Panc1 (cell line): ENCODE measurements at regions not wholly inside any gene's neighbourhood (a gene's known extent, or its start where the extent isn't known, plus 50 kb on each side); places are given as distances from the start of the nearest gene placed in this dataset.

Experiments used
- POLR2AphosphoS5 ChIP-seq: IDR thresholded peaks from 2 replicates; pipeline ENCODE4 v1.6.1; 2012; ENCODE audit warnings: mild to moderate bottlenecking, low read depth, low read length, moderate library complexity
- SIN3A ChIP-seq: IDR thresholded peaks from 2 replicates; pipeline ENCODE4 v1.6.1; 2012; ENCODE audit warnings: low read depth, mild to moderate bottlenecking, low read length, moderate library complexity, borderline replicate concordance; ENCODE audit not compliant: insufficient read depth
- TF ChIP-seq, protein P1 (sequence below): fragments of 450-650 bp; IDR thresholded peaks from 2 replicates; pipeline ENCODE4 v1.5.1; 2017; ENCODE audit warnings: mild to moderate bottlenecking
- TF ChIP-seq, protein P2 (sequence below), 2 experiments: IDR thresholded peaks; 2 replicates each; pipeline ENCODE4 v1.6.1; 2011 to 2012; ENCODE audit warnings: low read depth in 2 of 2, control low read depth in 1 of 2, low read length in 1 of 2, mild to moderate bottlenecking in 1 of 2, moderate library complexity in 1 of 2; ENCODE audit not compliant: insufficient read depth in 1 of 2

DNA sequence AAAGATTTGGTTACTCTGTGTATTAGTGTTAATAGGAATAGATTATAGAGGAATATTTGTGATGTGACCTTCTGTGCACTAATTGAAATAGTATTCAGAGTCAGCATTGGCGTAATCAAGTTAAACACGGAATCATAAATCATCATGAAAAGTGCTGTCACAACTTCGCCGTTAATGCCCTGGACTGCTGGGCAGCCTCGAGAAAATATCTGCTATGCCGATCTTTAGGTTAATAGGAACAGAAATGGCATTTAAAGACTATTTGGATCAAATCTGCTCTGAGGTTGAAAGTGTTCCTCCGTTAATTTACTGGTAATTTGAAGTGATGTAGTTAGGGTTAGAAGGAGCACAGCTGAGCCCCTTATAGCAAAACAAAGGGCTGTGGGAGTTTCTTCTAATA is 219.0 kb downstream of the MZT1 start:
- TF ChIP-seq SIN3A (no peak), POLR2AphosphoS5 (no peak)
- TF ChIP-seq, protein P1, sequence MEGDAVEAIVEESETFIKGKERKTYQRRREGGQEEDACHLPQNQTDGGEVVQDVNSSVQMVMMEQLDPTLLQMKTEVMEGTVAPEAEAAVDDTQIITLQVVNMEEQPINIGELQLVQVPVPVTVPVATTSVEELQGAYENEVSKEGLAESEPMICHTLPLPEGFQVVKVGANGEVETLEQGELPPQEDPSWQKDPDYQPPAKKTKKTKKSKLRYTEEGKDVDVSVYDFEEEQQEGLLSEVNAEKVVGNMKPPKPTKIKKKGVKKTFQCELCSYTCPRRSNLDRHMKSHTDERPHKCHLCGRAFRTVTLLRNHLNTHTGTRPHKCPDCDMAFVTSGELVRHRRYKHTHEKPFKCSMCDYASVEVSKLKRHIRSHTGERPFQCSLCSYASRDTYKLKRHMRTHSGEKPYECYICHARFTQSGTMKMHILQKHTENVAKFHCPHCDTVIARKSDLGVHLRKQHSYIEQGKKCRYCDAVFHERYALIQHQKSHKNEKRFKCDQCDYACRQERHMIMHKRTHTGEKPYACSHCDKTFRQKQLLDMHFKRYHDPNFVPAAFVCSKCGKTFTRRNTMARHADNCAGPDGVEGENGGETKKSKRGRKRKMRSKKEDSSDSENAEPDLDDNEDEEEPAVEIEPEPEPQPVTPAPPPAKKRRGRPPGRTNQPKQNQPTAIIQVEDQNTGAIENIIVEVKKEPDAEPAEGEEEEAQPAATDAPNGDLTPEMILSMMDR, result no peak
- TF ChIP-seq, protein P2, sequence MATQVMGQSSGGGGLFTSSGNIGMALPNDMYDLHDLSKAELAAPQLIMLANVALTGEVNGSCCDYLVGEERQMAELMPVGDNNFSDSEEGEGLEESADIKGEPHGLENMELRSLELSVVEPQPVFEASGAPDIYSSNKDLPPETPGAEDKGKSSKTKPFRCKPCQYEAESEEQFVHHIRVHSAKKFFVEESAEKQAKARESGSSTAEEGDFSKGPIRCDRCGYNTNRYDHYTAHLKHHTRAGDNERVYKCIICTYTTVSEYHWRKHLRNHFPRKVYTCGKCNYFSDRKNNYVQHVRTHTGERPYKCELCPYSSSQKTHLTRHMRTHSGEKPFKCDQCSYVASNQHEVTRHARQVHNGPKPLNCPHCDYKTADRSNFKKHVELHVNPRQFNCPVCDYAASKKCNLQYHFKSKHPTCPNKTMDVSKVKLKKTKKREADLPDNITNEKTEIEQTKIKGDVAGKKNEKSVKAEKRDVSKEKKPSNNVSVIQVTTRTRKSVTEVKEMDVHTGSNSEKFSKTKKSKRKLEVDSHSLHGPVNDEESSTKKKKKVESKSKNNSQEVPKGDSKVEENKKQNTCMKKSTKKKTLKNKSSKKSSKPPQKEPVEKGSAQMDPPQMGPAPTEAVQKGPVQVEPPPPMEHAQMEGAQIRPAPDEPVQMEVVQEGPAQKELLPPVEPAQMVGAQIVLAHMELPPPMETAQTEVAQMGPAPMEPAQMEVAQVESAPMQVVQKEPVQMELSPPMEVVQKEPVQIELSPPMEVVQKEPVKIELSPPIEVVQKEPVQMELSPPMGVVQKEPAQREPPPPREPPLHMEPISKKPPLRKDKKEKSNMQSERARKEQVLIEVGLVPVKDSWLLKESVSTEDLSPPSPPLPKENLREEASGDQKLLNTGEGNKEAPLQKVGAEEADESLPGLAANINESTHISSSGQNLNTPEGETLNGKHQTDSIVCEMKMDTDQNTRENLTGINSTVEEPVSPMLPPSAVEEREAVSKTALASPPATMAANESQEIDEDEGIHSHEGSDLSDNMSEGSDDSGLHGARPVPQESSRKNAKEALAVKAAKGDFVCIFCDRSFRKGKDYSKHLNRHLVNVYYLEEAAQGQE (IDR thresholded peaks at IDR 0.05; ENCODE audit: insufficient read depth in 1 of 2, low read depth in 2 of 2, low read length in 1 of 2), result no peak
